ENCODE measurements at regions not wholly inside any gene's neighbourhood (a gene's known extent, or its start where the extent isn't known, plus 50 kb on each side); places are given as distances from the start of the nearest gene placed in this dataset.

DNA sequence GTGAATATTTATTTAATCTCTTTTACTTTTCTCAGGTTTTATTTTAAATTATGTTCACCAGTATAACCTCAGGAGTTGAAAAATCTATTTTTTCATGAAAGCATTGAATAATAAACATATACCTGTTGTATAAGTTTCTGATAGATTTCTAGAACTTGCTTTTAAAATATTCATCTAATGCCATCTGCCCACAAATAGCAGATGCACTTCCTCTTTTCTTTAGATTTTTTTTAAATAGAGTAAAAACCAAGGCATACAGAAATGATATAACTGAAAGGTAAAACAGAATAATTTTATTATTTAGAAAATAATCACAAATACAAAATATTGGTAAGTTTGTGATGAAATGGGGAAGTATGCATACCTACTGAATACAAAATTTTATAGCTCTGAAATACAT, 130.7 kb upstream of the PRMT6 start:
- ATAC-seq, result no peak

DNA sequence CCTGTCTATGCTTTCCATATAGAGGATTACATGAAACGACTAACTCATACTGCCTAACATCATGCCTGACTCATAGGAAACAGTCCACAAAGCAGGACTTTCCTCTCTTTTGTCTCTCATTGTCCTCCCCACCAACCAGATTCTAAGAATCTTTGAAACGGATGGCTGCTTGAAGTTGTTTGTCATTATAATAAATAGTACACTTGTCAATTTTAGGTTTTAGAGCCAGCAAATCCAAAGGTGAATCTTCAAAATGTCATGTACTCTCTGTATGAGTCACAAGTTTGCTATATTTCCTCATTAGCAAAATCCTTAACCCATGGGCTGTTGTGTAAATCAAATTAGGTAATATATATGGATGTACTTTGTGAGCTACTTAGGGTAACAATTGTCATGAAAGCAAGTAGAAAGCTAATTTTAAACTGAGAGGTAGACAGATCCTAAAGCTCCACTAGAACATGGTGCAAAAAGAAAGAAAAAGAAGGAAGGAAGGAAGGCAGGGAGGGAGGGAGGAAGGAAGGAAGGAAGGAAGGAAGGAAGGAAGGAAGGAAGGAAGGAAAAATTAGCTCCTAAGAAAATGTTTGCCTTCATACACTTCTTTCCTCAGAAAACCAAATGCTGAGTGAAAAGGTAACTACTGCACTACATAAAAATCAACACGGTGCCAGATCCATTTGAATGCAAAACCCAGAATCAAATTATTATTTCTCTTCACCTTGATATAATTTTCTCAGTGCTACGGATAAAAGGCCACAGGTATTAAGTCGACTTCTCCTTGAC, 129.5 kb upstream of the PRMT6 start:
- ATAC-seq, result no peak

DNA sequence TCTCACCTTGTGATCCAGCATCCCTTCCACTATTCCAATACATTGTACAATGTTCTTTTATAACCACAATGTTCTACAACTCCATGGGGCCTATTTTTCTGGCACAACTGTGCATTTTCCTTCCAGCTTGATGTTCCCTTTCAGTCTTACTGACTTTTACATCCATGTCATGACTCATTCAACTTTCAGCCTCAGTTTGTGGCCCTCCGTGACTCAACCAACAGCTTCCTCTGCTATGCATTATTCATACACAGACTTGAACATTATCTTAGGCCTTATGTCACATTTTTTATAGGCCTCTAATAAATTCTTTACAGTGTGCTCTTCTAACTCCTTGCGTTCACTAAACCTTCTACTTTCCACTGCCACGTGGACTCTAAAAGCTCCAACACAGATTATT, 119.4 kb upstream of the PRMT6 start:
- no peak for ATAC-seq

DNA sequence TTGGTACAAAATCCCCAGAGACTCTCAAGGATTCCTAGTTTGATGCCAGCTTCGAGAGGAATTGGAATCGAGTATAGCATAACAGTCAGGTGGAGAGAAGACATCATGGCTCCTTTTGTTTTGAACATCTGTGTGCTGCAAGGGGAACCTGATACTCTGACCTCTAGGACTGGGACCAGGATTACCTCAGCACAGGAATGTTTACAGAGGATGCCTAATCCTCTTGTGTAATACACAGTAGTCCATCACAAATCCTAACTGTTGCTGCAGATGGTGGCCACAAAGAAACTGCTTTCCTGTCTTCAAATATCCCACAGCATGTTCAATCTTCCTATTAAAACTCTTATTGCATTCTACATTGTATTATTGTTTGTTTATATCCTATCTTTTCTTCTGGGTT, 111.8 kb upstream of the PRMT6 start:
- ATAC-seq, result no peak

DNA sequence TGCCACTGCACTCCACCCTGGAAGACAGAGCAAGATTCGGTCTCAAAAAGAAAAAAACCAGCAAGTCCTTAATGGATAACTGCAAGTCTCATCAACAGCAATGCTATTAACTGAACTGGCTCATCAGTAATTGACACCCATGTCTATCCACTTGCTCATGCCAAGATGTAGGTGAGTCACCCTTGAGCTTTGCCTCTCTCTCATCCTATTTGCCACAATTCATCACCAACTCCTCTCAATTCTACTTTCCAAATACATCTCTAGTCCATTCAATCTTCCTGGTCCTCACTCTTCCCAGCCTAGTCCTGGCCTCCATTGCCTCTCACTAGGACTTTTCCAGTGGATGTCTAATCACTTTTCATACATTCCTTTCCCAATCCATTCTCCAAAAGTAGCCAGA, 103.7 kb upstream of the PRMT6 start:
- ATAC-seq, result no peak

DNA sequence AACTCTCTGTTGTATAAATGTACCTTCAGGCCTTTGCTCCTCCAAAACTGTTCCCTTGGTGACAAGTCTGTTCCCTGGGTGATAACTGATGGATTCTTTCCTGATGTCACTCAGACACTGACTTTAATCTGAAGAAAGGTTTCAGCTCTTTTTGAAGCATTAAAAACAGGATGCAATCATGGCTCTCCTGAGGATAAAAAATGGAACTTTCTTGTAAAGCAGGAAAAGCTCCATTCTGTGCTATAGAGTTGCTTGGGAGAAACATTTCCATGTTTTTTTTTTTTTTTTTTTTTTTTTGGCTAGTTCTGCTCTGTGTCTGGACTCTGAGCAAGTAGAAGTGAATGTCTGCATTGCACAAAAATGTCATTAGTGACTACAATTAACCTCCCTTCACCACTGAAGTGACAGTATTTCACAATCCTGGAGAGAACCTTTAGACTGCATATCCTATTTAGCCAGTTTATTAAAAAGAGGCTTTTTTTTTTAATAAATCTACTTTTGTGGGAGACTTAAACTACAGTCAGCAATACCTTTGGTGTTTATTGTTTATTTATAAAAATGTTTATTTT, 101.7 kb upstream of the PRMT6 start:
- no peak for ATAC-seq

DNA sequence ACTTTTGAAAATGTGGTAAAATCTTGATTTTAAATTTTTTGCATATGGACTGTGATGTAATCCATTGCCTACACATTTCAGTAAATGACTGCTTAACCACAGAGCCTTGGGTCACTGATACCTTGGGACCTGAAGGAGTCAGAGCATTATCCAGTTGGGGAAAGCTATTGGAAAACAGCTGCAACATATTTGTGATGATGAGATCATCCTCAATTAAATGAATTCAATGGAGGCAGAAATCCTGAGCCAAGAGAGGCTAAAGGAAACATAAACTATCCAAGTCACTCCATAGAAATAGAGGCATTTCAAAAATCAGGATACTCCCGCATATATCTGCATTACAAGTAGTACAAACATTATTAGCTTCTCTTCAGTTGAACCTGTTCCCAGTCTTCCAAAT, 99.8 kb upstream of the PRMT6 start:
- ATAC-seq, result no peak

DNA sequence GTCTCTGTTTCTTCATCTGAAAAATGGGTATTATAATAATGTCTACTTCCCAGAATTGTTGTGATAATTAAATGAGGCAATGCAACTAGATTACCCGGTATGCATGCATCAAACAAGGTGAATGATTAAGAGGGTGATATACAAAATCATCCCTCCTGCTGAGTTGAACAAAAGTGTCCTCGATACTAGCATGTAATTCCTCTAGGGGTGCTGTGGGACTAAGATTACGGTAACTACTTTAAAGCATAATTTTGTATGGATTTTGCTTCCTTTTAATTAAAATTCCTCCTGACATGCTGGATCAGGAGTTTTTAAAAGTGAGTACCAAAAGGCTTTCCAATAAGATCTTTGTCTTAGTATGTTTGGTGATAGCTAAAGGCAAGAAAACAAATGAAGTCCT, 98.7 kb upstream of the PRMT6 start:
- no peak for ATAC-seq

DNA sequence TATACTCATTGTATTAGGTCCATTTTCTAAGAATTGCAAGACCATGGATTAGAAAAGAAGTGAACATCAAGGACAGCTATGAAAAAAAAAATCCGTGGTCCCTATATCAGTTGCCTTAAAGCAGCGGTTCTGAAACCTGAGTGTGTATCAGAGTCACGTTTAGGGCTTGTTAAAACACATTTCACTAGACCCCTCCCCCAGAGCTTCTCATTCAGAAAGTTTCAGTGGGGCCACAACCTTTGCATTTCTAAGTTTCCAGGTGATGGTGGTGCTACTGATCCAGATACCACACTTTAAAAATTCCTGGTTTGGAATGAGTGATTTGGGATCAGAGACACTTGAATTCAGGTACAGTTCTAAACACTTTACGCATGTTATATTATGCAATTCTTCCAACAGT, 96.1 kb upstream of the PRMT6 start:
- ATAC-seq, result no peak

DNA sequence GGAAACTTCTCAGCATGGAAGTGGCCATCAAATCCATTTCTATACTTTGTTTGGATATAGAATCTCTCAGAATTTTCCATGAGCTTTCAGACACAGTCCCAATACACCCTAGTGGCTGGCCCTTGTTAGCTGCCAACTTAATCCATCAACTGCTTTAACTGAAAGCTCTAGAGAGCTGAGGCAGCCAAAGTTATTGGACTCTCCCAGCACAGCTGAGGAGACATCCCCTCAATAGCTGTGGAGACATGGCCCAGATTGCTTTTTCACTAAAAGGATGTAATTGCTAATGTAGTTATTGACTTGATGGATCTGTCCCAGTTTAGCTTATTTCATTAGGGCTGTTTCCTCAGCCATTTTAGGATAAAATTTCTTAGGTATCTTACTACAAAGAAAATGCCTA, 94.8 kb upstream of the PRMT6 start:
- no peak for ATAC-seq

DNA sequence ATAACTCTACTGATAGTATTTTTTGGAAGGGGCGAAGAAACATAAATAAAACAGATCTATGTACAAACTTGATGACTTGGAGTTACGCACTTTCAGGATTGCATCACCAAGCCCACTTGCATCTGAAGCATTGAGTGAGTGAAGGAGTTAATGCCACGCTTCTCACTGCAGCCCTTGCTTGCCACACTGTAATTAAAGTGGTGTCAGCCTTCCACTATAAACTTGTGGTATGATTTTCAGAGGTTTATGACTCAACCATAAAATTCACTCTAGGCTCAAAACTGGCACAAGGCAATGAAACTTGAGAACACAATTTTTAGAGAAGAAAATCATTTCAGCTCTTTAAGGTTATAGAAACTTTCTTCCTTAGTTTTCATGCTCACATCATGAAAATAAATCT, 93.9 kb upstream of the PRMT6 start:
- no peak for ATAC-seq

DNA sequence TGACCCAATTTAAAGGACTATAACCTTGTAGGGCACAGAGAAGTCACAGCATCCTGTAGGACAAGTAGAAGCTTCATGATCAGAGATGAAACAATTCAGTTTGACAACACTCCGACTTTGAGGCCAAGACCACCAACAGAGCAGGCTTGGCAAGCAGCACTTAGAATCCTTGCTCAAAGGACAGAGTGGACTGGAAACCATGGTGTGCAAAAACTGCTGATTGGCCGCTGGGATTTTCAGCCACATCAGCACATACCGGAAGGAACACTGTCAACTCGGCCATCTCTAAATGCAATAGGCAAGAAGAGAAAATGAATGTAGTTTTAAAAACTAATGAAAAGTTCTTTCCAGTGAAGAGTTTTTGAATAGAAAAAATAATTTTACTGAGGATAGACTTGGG, 92.0 kb upstream of the PRMT6 start:
- no peak for ATAC-seq

DNA sequence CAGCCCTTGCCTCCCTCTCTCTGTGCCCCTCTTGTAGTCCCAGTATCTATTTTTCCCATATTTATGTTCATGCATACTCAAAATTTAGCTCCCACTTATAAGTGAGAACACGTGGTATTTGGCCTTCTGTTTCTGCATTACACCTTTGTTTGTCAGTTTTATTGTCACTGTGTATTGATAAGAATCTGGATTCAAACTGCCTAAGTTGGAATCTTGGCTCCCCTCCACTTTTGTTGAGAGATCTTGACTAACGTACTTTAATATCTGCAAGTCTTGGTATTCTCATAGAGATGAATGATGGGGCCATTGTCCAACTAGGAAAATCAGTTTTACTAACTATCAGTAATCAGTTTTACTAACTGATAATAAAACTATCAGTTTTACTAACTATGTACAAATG, 87.8 kb upstream of the PRMT6 start:
- no peak for ATAC-seq

DNA sequence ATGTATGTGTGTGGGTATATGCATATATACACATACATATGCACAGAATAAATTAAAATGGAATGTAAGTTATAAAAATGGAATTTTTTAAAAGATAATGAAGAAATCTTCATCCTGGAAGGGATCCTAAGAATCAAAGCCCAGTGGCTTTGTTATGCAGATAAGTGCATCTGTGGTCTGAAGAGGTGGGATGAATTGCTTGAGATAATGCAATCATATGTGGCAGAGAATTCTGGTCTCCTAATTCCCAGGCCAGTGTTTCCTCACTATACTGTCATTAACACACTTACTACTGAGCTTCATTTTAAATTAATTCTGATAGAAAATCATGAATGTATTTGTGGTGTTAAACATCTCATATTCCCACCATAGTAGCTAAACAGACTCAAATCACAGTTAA, 86.7 kb upstream of the PRMT6 start:
- no peak for ATAC-seq

DNA sequence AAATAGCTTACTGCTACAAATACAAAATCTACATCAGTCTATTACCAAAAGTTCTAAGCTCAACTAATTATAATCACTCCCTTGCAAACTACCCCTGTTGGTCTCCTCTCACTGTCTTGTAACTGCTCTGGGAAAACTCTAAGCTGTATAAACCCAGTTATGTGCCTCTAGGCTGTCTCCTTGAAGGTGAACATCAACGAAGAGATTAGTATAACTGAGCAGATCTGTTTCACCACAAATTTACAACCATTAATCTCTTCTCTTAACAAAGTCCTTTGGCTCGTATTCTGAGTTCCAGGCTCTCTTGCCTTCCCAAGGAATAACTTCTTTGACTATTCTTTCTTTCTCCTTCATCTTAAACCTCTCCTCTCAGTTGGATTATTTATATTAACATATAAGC, 84.4 kb upstream of the PRMT6 start:
- ATAC-seq, result no peak

DNA sequence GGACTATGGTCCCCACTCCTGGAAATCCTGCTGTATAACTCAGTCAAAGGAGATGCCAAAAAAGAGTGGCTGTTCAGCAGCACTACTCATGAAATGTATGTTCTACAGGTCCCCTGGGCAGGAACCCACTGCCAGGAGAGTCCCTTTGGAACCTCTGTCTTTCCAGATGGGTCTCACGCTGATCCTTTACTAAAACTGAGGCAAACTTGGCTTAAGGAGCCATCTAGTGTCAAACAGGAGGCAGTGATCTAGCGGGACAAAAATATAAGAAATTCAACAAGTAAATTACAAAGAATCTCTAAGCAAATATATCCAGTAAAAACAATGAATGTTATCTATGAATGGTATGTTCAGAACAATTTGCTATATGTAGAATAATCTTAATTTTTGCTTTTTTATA, 80.5 kb upstream of the PRMT6 start:
- no peak for ATAC-seq

DNA sequence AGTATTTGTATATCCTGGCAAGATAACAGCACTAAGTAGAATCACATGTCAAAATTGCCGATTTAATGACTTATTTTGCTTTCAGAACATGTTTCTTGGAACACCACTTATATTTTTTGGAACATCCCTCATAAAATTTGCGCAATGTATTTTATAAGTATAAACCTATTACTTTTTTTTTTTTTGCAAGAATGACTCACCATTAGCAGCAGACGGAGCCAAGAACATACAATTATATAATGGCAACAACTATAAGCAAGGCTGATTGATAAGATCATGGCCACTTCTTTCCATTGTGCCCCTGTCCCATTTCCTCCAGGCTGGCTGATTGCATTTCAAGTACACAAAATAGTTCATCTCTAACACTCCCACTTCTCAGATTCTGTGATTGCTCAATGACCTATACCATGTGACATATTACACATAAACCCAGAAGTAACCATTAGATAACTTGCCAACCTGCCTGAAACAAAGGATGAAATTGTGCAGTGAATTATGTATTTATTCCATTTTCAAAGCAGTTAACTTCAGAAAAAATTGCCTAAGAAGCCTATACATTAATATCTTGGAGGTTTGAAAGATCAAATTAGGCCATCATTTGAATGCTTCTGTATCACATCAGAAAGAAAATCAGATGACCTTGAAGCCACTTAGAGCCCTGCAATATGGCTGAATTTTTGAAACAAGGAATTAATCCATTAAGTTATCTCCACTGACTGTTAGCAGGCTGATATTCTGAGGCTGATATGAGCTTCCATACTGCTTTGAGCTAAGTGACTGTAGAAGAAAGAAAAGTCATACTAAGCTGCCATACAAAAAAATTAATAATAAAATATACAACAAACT, 77.8 kb upstream of the PRMT6 start:
- no peak for ATAC-seq

DNA sequence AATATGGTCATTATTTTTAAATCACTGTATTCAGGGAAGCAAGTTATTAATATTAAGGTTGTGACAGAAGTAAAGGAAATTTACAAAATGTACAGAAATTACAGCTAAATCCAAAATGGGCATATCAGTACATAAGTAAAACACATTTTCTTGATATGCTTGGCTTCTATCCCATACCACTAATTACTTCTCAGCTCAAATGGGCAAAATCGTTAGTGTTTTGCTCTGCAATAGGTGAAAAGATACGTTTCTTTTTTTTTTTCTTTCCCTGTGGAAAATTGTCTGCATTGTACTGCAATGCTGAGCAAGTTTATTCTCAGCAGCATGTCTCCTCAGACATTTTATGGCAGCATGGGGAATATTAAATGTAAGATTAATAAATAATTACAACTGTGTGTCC, 77.1 kb upstream of the PRMT6 start:
- ATAC-seq, result no peak

DNA sequence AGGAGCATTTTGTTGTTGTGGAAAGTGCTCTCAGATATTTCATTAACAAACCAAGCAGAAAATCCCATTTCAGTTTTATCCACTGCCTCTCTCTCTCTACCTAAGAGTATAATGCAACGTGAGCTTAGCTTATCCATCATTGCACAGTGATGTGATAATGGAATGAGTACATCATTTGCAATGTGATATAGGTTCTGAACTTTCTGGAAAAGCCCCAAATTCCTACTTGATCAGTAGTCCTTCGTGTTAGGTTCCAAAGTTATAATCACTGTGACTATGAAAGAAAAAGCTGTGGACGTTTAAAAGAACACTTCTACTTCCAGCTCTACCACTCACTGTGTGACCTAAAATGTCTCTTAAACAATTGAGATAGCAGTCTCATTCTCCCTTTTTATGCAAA, 76.4 kb upstream of the PRMT6 start:
- no peak for ATAC-seq

DNA sequence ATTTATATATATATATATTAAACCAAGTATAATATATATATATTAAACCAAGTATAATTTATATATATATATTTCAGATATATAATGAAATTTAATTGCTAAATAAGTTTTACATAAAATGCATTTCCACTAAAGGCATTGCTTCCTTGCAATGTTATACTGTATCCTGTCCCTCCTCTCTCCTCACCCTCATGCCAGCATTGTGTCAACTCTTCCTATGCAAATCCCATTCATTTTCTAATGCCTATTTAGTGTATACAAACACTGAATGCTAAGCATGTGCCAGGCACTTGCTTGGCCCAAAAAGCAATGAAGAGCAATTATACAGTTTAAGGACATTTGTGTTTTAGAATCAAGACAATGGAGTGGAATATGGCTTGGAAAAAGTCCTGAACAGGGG, 71.7 kb upstream of the PRMT6 start:
- no peak for ATAC-seq

DNA sequence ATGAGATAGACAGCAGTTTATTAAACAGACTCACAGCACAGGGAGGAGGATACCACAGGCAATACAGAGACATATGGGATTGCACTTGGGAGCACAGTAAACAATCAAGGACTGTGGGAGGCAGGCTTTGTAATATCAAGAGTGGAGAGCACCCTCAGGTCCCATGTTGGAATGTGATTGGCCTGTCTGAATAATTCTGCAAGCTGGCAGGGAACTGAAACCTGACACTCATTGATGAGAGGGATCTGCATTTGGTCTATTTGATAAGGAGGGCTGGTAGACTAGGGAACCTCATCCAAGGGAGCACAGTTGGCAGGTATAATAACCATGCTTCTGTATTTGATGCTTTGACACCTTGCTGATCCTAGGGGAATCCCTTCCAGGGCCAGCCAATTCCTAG, 69.9 kb upstream of the PRMT6 start:
- ATAC-seq, result no peak

DNA sequence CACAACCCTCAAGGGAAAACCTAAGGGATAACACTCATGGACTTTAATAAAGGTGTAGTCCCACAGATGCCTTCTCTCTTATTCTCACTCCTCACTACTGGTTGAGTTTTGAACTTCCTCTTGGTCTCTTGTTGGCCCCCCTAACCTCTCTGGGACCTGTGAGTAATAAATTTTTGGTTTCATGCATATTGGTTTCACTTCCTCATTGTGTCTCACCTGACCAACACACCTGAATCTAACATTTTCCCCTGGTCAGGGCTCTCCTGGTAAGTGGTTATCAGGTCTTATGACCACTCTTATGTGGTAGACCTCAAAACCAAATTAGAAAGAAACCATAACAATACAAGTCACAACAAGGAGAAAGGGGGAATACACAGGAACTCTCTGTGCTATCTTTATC, 60.5 kb upstream of the PRMT6 start:
- no peak for ATAC-seq

DNA sequence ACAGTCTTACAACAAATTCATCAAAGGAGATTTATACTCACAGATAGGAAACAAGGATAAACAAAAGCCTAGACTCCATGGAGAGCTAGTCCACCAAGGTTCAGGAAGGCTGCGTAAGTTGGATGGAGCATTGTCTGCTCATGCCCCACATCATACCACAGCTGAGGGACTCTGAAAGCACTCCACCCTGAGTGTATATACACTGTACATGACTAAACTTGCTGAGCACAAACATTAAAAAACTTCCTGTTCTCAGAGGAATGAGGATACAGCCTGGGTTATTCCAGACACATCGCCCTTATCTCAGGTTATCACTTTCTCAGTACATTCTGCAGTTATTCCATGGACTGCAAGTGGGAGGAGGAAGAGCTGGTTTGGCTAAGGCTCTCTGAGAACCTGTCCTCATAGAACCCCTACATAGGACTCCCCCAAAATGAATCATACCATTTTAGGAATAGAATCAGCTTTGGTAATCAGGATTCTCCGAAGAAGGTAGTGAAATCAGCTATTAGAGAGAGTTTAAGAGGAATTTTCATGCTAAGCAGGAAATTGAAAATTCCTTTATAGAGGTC, 58.0 kb upstream of the PRMT6 start:
- no peak for ATAC-seq

DNA sequence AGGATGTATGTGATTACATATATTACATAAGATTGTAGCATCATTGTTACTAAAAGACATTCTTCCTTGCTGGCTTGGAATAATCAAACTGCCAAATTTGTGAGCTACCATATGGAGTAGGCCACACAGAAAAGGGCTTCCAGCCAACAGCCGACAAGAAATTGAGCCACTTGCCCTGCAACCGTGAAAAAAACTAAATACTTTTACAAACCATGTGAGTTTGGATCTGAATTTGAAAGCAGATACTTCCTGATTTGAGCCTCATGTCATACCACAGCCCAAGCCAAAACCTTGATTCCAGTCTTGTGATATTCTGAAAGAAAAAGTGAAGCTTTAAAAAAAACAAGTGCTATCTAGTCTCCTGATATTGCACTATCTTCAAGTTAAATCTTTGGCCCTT, 55.6 kb upstream of the PRMT6 start:
- no peak for ATAC-seq
